ENCODE measurements at regions not wholly inside any gene's neighbourhood (a gene's known extent, or its start where the extent isn't known, plus 50 kb on each side); places are given as distances from the start of the nearest gene placed in this dataset.

GRCh38 chr3:82085356-82085755 is 323.9 kb upstream of the GBE1 start:
- no peak overlapping the region for H3K4me3 ChIP-seq (replicated peaks in 1 of 3; ENCODE audit: low read depth in 2 of 3, low read length in 3 of 3)
- intact Hi-C loops (cut with micrococcal nuclease) = no loop called here
- H3K4me2 ChIP-seq (replicated peaks; ENCODE audit: extremely low read depth, low read length, poor library complexity, severe bottlenecking) = no peak overlapping the region
- H3K9me3 Mint-ChIP-seq = no peaks in the 10 kb centered on the region
- no peak overlapping the region for H3K4me3 Mint-ChIP-seq
- H3K4me1 Mint-ChIP-seq = peaks cover 4% of the 10 kb centered on the region
- no peak overlapping the region for H2AFZ ChIP-seq (ENCODE audit: insufficient read depth, low read depth, low read length, poor library complexity, severe bottlenecking)
- TF ChIP-seq CTCF (IDR thresholded peaks at IDR 0.05) = no peak
- no peaks in the 10 kb centered on the region for H3K36me3 Mint-ChIP-seq
- no peaks in the 10 kb centered on the region for H3K36me3 ChIP-seq (replicated peaks in 1 of 2; ENCODE audit: control insufficient read depth in 1 of 2, insufficient read depth in 2 of 2, low read length in 2 of 2)
- no peaks in the 10 kb centered on the region for H3K9me3 ChIP-seq (replicated peaks in 1 of 2; ENCODE audit: control insufficient read depth in 1 of 2, insufficient read depth in 1 of 2, low read length in 2 of 2)
- no peak for DNase-seq
- no peaks in the 10 kb centered on the region for H3K27me3 ChIP-seq (ENCODE audit: control insufficient read depth in 2 of 2, insufficient read depth in 2 of 2, low read length in 2 of 2)
- H3K27me3 Mint-ChIP-seq (ENCODE audit: low read depth in 3 of 3) = no peaks in the 10 kb centered on the region
- H3K79me2 ChIP-seq (ENCODE audit: insufficient read depth, low read length) = no peaks in the 10 kb centered on the region
- H3K27ac ChIP-seq (ENCODE audit: low read depth in 1 of 2, low read length in 2 of 2) = no peak overlapping the region
- no peak overlapping the region for H3K9ac ChIP-seq (ENCODE audit: insufficient read depth, low read length, poor library complexity, severe bottlenecking)
- 100% methylated on average over 1 of the region's 3 CpGs for WGBS (ENCODE audit: insufficient coverage)
- H3K27ac Mint-ChIP-seq = no peak overlapping the region
- H4K20me1 ChIP-seq (ENCODE audit: insufficient read depth, low read length) = no peaks in the 10 kb centered on the region
- H3K4me1 ChIP-seq (ENCODE audit: control insufficient read depth in 1 of 2, insufficient read depth in 2 of 2, low read length in 2 of 2) = no peaks in the 10 kb centered on the region

- no peaks in the 10 kb centered on the region for H3K27me3 Mint-ChIP-seq (ENCODE audit: low read depth in 3 of 3)
- Histone ChIP-seq H2AFZ (ENCODE audit: insufficient read depth, low read depth, low read length, poor library complexity, severe bottlenecking) (no peak overlapping the region), H3K4me1 (ENCODE audit: control insufficient read depth in 1 of 2, insufficient read depth in 2 of 2, low read length in 2 of 2) (no peaks in the 10 kb centered on the region), H3K4me2 (replicated peaks; ENCODE audit: extremely low read depth, low read length, poor library complexity, severe bottlenecking) (no peak overlapping the region), H3K79me2 (ENCODE audit: insufficient read depth, low read length) (no peaks in the 10 kb centered on the region), H3K27me3 (ENCODE audit: control insufficient read depth in 2 of 2, insufficient read depth in 2 of 2, low read length in 2 of 2) (no peaks in the 10 kb centered on the region), H3K27ac (ENCODE audit: low read depth in 1 of 2, low read length in 2 of 2) (no peak overlapping the region), H3K4me3 (replicated peaks in 1 of 3; ENCODE audit: low read depth in 2 of 3, low read length in 3 of 3) (no peak overlapping the region), H3K9me3 (replicated peaks in 1 of 2; ENCODE audit: control insufficient read depth in 1 of 2, insufficient read depth in 1 of 2, low read length in 2 of 2) (no peaks in the 10 kb centered on the region), H4K20me1 (ENCODE audit: insufficient read depth, low read length) (no peaks in the 10 kb centered on the region), H3K36me3 (replicated peaks in 1 of 2; ENCODE audit: control insufficient read depth in 1 of 2, insufficient read depth in 2 of 2, low read length in 2 of 2) (no peaks in the 10 kb centered on the region), H3K9ac (ENCODE audit: insufficient read depth, low read length, poor library complexity, severe bottlenecking) (no peak overlapping the region)
- peaks cover 7% of the 10 kb centered on the region for H3K4me1 Mint-ChIP-seq
- no peak for DNase-seq
- intact Hi-C loops (cut with micrococcal nuclease) = no loop called here
- no CpG with 5 or more reads among the region's 1 CpG for WGBS (ENCODE audit: insufficient coverage)
- H3K9me3 Mint-ChIP-seq = no peaks in the 10 kb centered on the region
- H3K27ac Mint-ChIP-seq = no peak overlapping the region
- TF ChIP-seq CTCF (IDR thresholded peaks at IDR 0.05) = no peak
- no peaks in the 10 kb centered on the region for H3K36me3 Mint-ChIP-seq
- no peak overlapping the region for H3K4me3 Mint-ChIP-seq
Observed at GRCh38 chr3:82084824-82085223, 323.4 kb upstream of the GBE1 start.

All from CD14-positive monocyte (primary cell).